ENCODE measurements at regions not wholly inside any gene's neighbourhood (a gene's known extent, or its start where the extent isn't known, plus 50 kb on each side); places are given as distances from the start of the nearest gene placed in this dataset.

DNA sequence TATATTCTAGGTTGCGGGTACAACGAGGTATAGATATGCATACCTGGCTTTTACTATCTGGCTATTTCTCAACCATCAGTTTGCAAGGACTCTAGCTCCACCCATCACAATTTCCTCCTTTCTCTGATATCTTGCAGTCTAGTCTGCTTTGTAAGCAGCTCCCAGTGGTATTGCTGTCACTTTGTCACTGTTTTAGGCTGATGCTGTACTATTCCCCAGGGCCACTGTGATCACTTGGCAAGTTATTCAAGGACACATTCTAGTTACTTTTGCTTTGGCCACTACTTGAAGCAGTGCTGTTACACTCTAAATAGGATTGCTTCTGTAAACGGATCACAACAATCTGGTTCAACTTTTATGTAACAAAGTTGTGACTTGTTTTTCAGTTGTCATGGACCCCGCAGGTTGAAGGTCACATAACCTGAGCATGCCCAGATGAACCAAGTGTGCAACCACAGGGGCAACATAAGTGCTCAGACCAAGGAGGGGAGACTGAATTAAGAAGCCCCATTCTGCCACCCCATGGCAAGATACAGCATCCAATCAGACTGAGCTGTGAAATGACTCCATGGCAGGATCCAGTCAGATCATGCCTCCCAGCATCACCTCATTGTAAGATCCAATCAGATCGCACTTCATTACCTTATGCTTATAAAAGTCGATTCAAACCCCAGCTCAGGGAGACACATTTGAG lies 588.4 kb upstream of the CITED2 start:
- no peak for TF ChIP-seq CTCF (IDR thresholded peaks at IDR 0.05; ENCODE audit: poor library complexity, severe bottlenecking)
- no peak for TF ChIP-seq REST (IDR thresholded peaks at IDR 0.05; ENCODE audit: borderline replicate concordance)
- TF ChIP-seq EP300 (conservative IDR thresholded peaks at IDR 0.05; ENCODE audit: poor library complexity, severe bottlenecking) = no peak

All from neural cell (in vitro differentiated cells).